GM18909 (cell line): ENCODE measurements at regions not wholly inside any gene's neighbourhood (a gene's known extent, or its start where the extent isn't known, plus 50 kb on each side); places are given as distances from the start of the nearest gene placed in this dataset.
"Not testable (repeated sequence)": the region's sequence is repeated elsewhere in the genome, so short reads cannot be mapped to it uniquely, and the experiment has no call there.

Experiments
- ATAC-seq: cut with Tn5 transposase; IDR thresholded peaks from one replicate; pipeline ENCODE4 v1.9.1; 2021; ENCODE audit warnings: mild to moderate bottlenecking; ENCODE audit not compliant: unreplicated experiment, poor library complexity

GRCh38 chr12:91774434-91774921, 371.2 kb downstream of the BTG1 start:
- ATAC-seq, result no peak

- ATAC-seq, result no peak
These were observed 371.8 kb downstream of the BTG1 start for GRCh38 chr12:91773749-91774429.

DNA sequence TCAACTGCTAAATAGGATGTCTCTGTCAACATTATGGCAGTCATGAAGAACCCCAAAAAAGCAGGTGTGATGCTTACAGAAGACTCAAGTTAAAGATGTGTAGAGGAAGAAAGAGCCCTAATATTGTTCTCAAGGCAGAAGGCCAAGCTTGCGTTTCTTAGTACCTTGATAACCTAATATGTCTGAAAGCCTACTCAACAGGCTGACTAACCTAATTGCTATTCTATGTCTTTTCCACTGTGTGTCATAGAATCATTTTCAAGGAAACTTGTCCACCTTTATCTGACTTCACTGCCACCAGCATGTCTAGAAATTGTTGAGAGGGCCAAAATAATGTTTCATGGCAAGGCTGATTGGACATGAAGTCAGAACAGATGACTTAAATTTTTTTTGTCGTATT, 373.2 kb downstream of the BTG1 start:
- ATAC-seq, result no peak

DNA sequence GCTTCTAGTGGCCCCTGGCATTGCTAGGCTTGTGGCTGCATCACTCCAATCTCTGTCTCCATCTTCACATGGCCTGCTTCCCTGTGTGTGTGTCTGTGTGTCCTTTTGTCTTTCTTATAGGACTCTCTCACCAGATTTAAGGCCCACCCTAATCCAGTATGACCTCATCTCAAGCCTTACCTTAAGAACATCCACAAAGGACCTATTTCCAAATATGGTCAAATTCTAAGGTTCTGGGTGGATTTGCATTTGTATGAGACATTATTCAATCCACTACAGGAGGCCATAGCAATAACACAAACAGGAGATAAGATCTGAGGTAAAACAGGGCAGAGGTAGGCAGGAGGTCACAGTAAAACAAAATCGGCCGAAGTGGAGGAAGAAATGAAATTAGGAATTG, 375.9 kb downstream of the BTG1 start:
- ATAC-seq, result no peak

DNA sequence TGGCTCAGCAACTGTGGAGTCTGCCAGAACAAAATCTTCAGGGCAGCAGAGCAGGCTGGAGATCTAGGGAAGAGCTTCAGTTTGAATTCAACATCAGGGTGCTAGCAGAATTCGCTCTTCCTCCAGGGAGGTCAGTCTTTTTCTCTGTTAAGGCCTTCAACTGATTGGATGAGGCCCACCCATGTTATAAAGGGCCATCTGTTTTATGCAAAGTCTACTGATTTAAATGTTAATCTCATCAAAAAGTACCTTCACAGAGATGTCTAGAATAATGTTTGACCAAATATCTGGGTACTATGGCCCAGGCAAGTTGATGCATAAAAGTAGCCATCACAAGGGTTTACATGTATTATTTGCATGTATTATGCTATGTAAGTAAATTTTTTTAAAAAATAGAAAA, 378.4 kb downstream of the BTG1 start:
- ATAC-seq, result no peak

DNA sequence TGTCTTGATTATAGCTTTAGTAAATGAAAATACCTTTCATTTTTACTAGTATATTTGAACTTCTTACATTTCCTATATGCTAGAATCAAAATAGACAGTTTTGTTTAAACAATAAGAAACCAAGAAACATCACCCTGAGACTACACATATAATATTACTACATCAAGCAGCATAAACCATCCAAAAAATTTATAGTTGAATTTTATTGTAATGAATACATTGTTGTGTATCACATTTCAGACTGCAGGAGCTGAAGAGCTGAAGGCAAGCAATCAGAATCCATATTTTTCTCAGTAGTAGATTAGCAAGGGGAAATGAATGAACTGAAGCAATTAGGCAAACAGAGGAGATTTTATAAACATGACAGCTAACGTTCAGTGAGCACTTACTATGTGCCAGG, 379.2 kb downstream of the BTG1 start:
- no peak for ATAC-seq

GRCh38 chr12:91763654-91764370, 381.8 kb downstream of the BTG1 start:
- ATAC-seq, result no peak

GRCh38 chr12:91753649-91754048, 392.0 kb downstream of the BTG1 start:
- no peak for ATAC-seq

- no peak for ATAC-seq
These were observed 398.7 kb downstream of the BTG1 start for GRCh38 chr12:91746976-91747375.

DNA sequence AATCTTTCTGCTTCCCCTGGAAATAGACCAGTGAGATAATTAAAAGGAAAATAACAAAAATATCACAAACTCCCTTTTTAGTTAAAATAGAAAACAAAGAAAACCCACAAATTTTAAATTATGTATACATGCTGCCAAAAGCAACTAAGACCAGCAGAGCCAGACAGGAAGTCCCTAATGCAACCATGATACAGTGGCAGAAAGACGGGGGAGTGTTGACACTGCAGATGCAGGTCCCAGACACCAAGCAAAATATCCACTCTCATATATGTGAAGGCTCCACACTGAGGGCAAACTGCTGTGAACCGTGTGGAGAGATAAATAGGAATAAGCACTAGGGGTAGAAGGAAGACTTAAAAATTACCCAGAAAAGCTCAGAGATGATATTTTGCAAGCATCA, 401.0 kb downstream of the BTG1 start:
- no peak for ATAC-seq

DNA sequence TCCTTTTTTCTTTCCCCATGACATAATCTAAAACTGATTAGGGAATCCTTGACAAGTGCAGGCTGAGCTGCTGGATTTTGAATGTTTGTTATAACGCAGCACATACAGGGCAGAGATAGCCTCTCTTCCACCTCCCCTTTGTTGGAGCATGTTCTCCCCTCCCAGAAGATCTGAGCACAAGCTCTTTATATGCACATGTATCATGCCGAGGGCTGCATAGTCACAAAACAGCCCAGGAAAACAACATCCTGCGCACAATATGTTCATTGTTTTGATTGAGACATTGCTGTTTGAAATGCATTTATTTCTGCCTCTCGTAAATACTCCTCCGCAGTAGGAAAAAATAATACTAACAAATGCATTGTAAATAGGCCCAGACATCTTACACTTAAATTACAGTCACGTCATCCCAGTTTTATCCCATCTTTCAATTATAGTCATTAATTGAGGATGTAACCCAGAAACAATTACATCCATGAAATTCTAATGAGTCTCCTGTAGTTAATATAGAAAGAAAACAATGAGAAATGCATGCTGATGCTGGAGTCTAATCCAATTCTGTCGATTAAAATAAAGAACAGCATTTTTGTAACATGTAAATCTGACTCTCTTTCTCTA, 401.8 kb downstream of the BTG1 start:
- ATAC-seq, result no peak

- no peak for ATAC-seq
These were observed 402.4 kb downstream of the BTG1 start for GRCh38 chr12:91743280-91743679.

- ATAC-seq, result no peak
These were observed 403.7 kb downstream of the BTG1 start for GRCh38 chr12:91741932-91742331.

DNA sequence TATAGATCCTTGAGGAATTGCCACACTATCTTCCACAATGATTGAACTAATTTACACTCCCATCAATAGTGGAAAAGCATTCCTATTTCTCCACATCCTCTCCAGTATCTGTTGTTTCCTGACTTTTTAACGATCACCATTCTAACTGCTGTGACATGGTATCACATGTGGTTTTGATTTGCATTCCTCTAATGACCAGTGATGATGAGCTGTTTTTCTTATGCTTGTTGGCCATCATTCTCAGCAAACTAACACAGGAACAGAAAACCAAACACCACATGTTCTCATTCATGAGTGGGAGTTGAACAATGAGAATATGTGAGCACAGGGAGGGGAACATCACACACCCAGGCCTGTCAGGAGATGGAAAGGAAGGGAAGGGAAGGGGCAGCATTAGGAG, 411.8 kb downstream of the BTG1 start:
- not testable (repeated sequence) for ATAC-seq

DNA sequence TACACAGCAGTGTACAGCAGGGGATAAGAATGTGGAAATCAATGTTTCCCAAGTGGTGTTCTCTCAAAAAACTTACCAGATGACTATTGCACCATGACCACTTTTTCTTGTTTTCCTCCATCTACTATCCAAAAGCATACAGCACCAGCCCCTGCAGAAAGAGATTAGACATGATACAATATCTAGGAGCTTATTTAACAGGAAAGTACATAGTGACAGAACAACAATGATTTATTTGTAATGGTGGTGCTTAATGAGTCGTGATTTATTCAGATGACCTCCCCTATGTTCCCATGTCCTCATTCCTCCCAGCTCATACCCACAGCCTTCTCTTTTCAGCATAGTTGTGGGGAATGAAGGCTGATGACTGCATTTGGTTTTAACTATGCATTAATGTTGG, 413.6 kb downstream of the BTG1 start:
- no peak for ATAC-seq

DNA sequence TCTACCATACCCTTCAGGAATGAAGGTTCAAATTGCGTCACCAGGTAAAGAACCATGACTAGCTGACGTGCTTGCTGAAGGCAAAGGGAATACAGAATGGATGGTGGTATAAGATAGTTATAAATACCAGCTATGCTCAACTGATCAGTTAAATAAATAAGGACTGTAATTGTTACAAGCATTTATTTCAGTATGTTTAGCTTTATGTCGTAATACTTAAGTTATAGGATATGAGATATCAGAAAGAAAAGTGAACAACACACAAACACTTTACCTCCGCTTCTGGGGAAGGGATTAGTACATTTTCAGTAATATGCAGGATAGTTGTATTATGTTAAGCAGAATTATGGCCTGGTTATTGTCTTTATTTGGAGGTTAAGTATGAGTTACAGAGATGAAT, 416.1 kb downstream of the BTG1 start:
- ATAC-seq, result no peak

- ATAC-seq, result no peak
These were observed 422.5 kb downstream of the BTG1 start for GRCh38 chr12:91723191-91723590.

- no peak for ATAC-seq
These were observed 423.6 kb downstream of the BTG1 start for GRCh38 chr12:91722072-91722471.

- no peak for ATAC-seq
These were observed 424.6 kb downstream of the BTG1 start for GRCh38 chr12:91721023-91721422.

DNA sequence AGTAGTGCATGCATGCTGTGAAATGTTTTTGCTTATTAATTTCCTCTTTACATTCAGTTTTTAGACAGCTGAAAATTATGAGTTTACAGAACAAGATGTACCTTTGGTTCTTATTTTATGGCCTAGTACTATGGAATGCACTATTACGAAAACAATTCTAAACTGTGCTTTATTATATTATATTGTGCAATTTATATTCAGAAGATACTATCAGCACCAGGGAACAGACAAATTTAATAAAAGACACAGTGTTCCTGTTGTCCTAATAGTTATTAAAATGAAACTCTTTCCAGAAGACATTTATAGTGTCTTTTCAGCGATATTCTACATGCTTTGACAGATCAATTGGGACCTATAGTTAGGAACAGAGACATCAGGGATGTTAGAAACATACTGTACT, 427.3 kb downstream of the BTG1 start:
- no peak for ATAC-seq

- no peak for ATAC-seq
These were observed 427.8 kb downstream of the BTG1 start for GRCh38 chr12:91717804-91718203.

DNA sequence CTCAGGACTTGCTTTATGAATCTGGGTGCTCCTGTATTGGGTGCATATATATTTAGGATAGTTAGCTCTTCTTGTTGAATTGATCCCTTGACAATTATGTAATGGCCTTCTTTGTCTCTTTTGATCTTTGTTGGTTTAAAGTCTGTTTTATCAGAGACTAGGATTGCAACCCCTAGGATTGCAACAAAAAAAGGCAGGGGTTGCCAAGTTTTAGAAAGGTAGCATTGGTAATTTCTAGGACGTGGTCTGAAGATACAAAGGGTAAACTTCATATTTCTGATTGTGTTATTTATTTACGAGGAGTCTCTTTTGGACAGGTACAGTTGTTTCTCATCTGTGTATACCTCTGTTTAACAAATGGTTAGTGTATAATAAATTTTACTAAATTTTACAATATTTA, 433.7 kb downstream of the BTG1 start:
- ATAC-seq, result not testable (repeated sequence)
